ENCODE measurements at regions not wholly inside any gene's neighbourhood (a gene's known extent, or its start where the extent isn't known, plus 50 kb on each side); places are given as distances from the start of the nearest gene placed in this dataset.

DNA sequence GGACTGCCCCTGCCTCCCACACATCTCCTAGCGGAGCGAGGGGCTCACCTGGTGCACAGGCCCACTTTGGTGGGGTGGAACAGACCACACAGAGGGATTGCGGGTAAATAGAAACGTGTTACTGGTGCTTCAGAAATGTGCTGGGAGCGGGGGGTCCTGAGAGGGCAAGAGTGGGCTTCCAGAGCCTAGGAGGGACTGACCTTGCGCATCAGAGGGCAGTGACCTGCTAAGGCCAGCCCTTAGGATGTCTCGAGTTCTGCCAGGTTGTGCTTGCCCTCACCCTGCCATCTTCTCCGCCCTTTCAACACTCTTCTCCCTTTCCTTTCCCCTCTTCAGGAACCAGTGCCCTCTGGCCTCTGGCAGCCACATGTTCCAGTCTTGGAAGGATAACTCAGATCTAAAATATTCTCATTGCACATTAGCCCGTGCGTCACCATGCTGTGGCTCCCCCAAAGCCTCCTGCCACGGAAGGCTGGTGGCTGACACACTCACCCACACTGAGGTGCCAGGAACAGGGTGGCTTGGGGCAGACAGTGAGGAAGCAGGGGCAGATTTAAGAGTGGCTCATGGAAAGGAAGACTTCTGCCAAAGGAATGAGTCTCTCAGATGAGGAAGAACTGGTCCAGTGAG, 89.6 kb downstream of the MCFD2 start:
- no peaks in the 10 kb centered on the region for H4K20me1 ChIP-seq (ENCODE audit: insufficient read depth)
- no peaks in the 10 kb centered on the region for H3K79me2 ChIP-seq (ENCODE audit: insufficient read depth, low read length)
- no peaks in the 10 kb centered on the region for H3K36me3 ChIP-seq (ENCODE audit: control insufficient read depth in 1 of 2, insufficient read depth in 2 of 2, low read length in 2 of 2)
- no peaks in the 10 kb centered on the region for H3K9me2 ChIP-seq (ENCODE audit: insufficient read depth)
- no peak overlapping the region for H3K4me2 ChIP-seq (ENCODE audit: low read length)
- ATAC-seq (no peak), DNase-seq (ENCODE audit: low read depth, low spot score) (no peak)
- H3K4me3 ChIP-seq (replicated peaks in 1 of 2; ENCODE audit: low read depth in 1 of 2, low read length in 2 of 2) = no peak overlapping the region
- no peak overlapping the region for H3K27ac ChIP-seq (ENCODE audit: low read depth, low read length)
- TF ChIP-seq EZH2 (IDR thresholded peaks at IDR 0.05) (no peak), ELF1 (IDR thresholded peaks at IDR 0.05; ENCODE audit: borderline replicate concordance, low read depth) (no peak), EGR1 (IDR thresholded peaks at IDR 0.05; ENCODE audit: low read depth) (no peak), POLR2A (IDR thresholded peaks at IDR 0.05; ENCODE audit: borderline replicate concordance, extremely low read depth, insufficient read depth, insufficient read length) (no peak), ZNF274 (IDR thresholded peaks at IDR 0.05; ENCODE audit: low read depth, low read length) (no peak), CBX3 (IDR thresholded peaks at IDR 0.05; ENCODE audit: low read depth) (no peak), YY1 (IDR thresholded peaks at IDR 0.05; ENCODE audit: extremely low read depth, insufficient replicate concordance, low read depth, low read length) (no peak), CEBPB (IDR thresholded peaks at IDR 0.05; ENCODE audit: low read depth) (no peak), FOSL1 (IDR thresholded peaks at IDR 0.05; ENCODE audit: low read depth) (no peak)
- TF ChIP-seq, protein P1, sequence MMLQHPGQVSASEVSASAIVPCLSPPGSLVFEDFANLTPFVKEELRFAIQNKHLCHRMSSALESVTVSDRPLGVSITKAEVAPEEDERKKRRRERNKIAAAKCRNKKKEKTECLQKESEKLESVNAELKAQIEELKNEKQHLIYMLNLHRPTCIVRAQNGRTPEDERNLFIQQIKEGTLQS (IDR thresholded peaks at IDR 0.05) = no peak
- TF ChIP-seq, protein P2, sequence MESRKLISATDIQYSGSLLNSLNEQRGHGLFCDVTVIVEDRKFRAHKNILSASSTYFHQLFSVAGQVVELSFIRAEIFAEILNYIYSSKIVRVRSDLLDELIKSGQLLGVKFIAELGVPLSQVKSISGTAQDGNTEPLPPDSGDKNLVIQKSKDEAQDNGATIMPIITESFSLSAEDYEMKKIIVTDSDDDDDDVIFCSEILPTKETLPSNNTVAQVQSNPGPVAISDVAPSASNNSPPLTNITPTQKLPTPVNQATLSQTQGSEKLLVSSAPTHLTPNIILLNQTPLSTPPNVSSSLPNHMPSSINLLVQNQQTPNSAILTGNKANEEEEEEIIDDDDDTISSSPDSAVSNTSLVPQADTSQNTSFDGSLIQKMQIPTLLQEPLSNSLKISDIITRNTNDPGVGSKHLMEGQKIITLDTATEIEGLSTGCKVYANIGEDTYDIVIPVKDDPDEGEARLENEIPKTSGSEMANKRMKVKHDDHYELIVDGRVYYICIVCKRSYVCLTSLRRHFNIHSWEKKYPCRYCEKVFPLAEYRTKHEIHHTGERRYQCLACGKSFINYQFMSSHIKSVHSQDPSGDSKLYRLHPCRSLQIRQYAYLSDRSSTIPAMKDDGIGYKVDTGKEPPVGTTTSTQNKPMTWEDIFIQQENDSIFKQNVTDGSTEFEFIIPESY (IDR thresholded peaks at IDR 0.05; ENCODE audit: extremely low read depth, insufficient replicate concordance, low read length) = no peak
- H3K9ac ChIP-seq (ENCODE audit: low read length) = no peak overlapping the region
- H3K9me3 ChIP-seq (ENCODE audit: control insufficient read depth in 1 of 2, insufficient read depth in 1 of 2, low read depth in 1 of 2, low read length in 2 of 2) = no peaks in the 10 kb centered on the region
- BruUV-seq (replicated peaks) = no TSS peak
- intact Hi-C loops (cut with micrococcal nuclease) = no loop called here
- H3K4me1 ChIP-seq (ENCODE audit: control insufficient read depth in 1 of 2, insufficient read depth in 2 of 2, low read length in 2 of 2) = no peaks in the 10 kb centered on the region; a peak in 1 of 4 replicates
- ChIA-PET POLR2A (no interaction called here), CTCF (no interaction called here), RAD21 (ENCODE audit: low non-redundant PET in 1 of 2, low total read pairs in 2 of 2, uncharacterized antibody in 2 of 2, unreplicated experiment in 2 of 2) (no interaction called here)
- H3K27me3 ChIP-seq (ENCODE audit: insufficient read depth, low read length) = no peaks in the 10 kb centered on the region
- no peak overlapping the region for H2AFZ ChIP-seq (ENCODE audit: low read depth, low read length, poor library complexity, severe bottlenecking)
